Tibial nerve (tissue), 4 donors: ENCODE measurements at regions not wholly inside any gene's neighbourhood (a gene's known extent, or its start where the extent isn't known, plus 50 kb on each side); places are given as distances from the start of the nearest gene placed in this dataset.

Experiments
- DNase-seq, 2 donors: peaks; one replicate each; pipeline ENCODE4 v3.0.0-alpha.2; 2019; ENCODE audit warnings: low spot score in 2 of 2
- H3K27ac ChIP-seq, 4 donors: fragments of 200-600 bp; sonication (generic) in 3 of 4; one replicate each; pipeline ENCODE4 v1.5.1; 2017 to 2019; ENCODE audit warnings: mild to moderate bottlenecking in 1 of 4
- H3K27me3 ChIP-seq, 2 donors: fragments of 200-600 bp; sonication (generic) in 1 of 2; one replicate each; pipeline versions ENCODE4 v1.5.1 to v1.6.0; 2017 to 2019
- H3K36me3 ChIP-seq, 3 donors: fragments of 200-600 bp; sonication (generic); one replicate each; pipeline ENCODE4 v1.5.1; 2018 to 2019
- H3K4me1 ChIP-seq, 4 donors: fragments of 200-600 bp; sonication (generic) in 3 of 4; one replicate each; pipeline ENCODE4 v1.5.1; 2017 to 2019
- H3K4me3 ChIP-seq, 4 donors: fragments of 200-600 bp; sonication (generic) in 3 of 4; one replicate each; pipeline ENCODE4 v1.5.1; 2017 to 2019; ENCODE audit warnings: mild to moderate bottlenecking in 1 of 4, moderate library complexity in 1 of 4
- H3K9me3 ChIP-seq, 4 donors: fragments of 200-600 bp; sonication (generic) in 3 of 4; one replicate each; pipeline ENCODE4 v1.5.1; 2017 to 2019
- EP300 ChIP-seq, 2 donors: sonication (generic); formaldehyde crosslinking; IDR thresholded peaks; one replicate each; pipeline ENCODE4 v1.6.1; 2017; ENCODE audit warnings: antibody characterized with exemption in 2 of 2, mild to moderate bottlenecking in 1 of 2
- POLR2A ChIP-seq, 2 donors: fragments of 450-650 bp; IDR thresholded peaks; one replicate each; pipeline ENCODE4 v1.6.1; 2017; ENCODE audit warnings: antibody characterized with exemption in 2 of 2, mild to moderate bottlenecking in 2 of 2, moderate library complexity in 2 of 2
- WGBS, 2 donors: methylation state at CpG; one replicate each; pipeline ENCODE4 v1.1.5; 2018; 5-methylcytosine and 5-hydroxymethylcytosine counted together
- TF ChIP-seq, protein P1 (sequence below), 5 experiments: fragments of 200-600 bp in 3 of 5; fragments of 450-650 bp in 2 of 5; sonication (generic) in 3 of 5; IDR thresholded peaks; one replicate each; pipeline ENCODE4 v1.5.1; 2016 to 2019; ENCODE audit warnings: antibody characterized with exemption in 5 of 5, mild to moderate bottlenecking in 3 of 5, moderate library complexity in 2 of 5

DNA sequence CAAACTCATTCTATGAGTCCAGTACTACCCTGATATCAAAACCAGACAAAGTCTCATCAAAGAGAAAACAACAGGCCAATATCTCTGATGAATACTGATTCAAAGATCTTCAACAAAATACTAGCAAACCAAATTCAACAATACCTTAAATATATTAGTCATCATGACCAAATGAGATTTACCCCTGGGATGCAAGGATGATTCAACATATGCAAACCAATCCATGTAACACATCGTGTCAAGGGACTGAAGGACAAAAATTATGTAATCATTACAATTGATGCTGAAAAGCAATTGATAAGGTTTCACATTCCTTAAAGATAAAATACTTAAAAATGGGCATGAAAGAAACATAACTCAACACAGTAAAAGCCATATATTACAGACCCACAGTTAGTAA, 1476.9 kb downstream of the SI start:
- no peak for DNase-seq
- WGBS, 2 donors: 82 to 88% methylated on average over 1 of the region's 1 CpG

DNA sequence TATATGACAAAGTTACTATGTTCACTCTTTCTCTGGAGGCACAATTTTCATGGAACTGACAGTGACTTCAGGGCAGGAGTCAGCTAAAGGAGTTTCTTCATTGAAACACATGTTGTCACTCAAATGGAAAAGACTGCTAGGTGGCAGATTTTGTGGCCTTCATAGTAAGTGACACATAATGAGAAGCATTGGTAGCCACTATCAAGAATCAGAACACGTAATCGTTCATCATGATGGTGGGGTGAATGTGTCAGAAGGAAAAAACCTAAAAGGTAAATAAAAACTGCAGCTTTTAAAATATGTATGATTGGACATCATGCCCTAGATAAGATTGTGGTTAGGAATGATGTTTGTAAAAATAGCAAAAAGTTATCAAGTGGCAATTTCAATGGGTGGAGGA, 1491.0 kb downstream of the SI start:
- H3K27me3 ChIP-seq: no peaks in the 10 kb centered on the region
- TF ChIP-seq EP300 (IDR thresholded peaks at IDR 0.05): no peak
- no peak for TF ChIP-seq POLR2A (IDR thresholded peaks at IDR 0.05)
- TF ChIP-seq, protein P1, sequence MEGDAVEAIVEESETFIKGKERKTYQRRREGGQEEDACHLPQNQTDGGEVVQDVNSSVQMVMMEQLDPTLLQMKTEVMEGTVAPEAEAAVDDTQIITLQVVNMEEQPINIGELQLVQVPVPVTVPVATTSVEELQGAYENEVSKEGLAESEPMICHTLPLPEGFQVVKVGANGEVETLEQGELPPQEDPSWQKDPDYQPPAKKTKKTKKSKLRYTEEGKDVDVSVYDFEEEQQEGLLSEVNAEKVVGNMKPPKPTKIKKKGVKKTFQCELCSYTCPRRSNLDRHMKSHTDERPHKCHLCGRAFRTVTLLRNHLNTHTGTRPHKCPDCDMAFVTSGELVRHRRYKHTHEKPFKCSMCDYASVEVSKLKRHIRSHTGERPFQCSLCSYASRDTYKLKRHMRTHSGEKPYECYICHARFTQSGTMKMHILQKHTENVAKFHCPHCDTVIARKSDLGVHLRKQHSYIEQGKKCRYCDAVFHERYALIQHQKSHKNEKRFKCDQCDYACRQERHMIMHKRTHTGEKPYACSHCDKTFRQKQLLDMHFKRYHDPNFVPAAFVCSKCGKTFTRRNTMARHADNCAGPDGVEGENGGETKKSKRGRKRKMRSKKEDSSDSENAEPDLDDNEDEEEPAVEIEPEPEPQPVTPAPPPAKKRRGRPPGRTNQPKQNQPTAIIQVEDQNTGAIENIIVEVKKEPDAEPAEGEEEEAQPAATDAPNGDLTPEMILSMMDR (IDR thresholded peaks at IDR 0.05): no peak
- no peaks in the 10 kb centered on the region for H3K4me1 ChIP-seq
- H3K36me3 ChIP-seq: no peaks in the 10 kb centered on the region
- H3K27ac ChIP-seq: no peak overlapping the region
- WGBS, 2 donors: 92 to 94% methylated on average over 2 of the region's 2 CpGs
- no peak for DNase-seq
- H3K9me3 ChIP-seq: peaks cover 0 to 7% (median 2%) of the 10 kb centered on the region in 4 donors
- H3K4me3 ChIP-seq: no peak overlapping the region

More for the DNA sequence above, 1476.9 kb downstream of the SI start:
- TF ChIP-seq, protein P1 (IDR thresholded peaks at IDR 0.05): no peak
- Histone ChIP-seq H3K4me1 (no peaks in the 10 kb centered on the region), H3K4me3 (no peak overlapping the region), H3K27ac (no peak overlapping the region), H3K36me3 (no peaks in the 10 kb centered on the region), H3K27me3 (no peaks in the 10 kb centered on the region), H3K9me3 (no peaks in the 10 kb centered on the region)

DNA sequence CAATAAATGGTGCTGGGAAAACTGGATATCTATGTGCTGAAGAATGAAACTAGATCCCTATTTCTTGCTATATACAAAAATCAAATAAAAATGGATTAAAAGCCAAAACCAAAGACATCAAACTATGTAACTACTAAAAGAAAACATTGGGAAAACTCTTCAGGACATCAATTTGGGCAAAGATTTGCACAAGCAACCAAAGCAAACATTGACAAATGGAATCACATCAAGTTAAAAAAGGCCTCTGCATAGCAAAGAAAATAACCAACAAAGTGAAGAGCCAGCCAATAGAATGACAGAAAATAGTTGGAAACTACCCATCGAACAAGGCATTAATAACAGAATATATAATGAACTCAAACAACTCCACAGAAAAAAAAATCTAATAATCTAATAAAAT, 1495.3 kb downstream of the SI start:
- Histone ChIP-seq H3K4me3 (no peak overlapping the region), H3K27me3 (no peaks in the 10 kb centered on the region), H3K27ac (no peak overlapping the region), H3K4me1 (no peaks in the 10 kb centered on the region), H3K9me3 (peaks cover 0 to 7% (median 2%) of the 10 kb centered on the region in 4 donors), H3K36me3 (no peaks in the 10 kb centered on the region)
- 83 to 97% methylated on average over 1 of the region's 1 CpG for WGBS, 2 donors
- no peak for DNase-seq
- no peak for TF ChIP-seq POLR2A (IDR thresholded peaks at IDR 0.05)

DNA sequence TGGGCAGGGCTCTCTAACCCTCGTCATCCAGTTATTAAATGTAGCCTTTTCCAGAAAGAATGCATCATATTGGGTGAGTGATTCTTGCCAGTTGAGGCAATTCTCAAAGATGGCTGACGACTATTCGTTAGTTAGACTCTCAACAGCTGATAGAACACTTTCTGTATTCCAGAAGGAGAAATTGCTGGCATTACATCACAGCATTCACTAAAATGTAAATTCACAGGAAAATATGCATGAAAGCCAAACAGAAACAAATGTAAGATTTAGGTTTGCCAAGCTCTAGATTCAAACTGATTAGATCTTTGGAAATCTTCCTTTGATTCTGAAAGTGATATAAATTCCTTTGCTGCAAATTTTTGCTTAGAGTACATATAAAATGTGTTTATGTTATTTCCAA, 1501.0 kb downstream of the SI start:
- Histone ChIP-seq H3K27me3 (no peaks in the 10 kb centered on the region), H3K36me3 (no peaks in the 10 kb centered on the region), H3K9me3 (peaks cover 0 to 2% (median 0%) of the 10 kb centered on the region in 4 donors), H3K27ac (no peak overlapping the region), H3K4me3 (no peak overlapping the region), H3K4me1 (no peaks in the 10 kb centered on the region)
- no peak for TF ChIP-seq POLR2A (IDR thresholded peaks at IDR 0.05)
- TF ChIP-seq, protein P1 (IDR thresholded peaks at IDR 0.05): no peak
- TF ChIP-seq EP300 (IDR thresholded peaks at IDR 0.05): no peak
- no peak for DNase-seq
- 53 to 62% methylated on average over 3 of the region's 3 CpGs for WGBS, 2 donors

DNA sequence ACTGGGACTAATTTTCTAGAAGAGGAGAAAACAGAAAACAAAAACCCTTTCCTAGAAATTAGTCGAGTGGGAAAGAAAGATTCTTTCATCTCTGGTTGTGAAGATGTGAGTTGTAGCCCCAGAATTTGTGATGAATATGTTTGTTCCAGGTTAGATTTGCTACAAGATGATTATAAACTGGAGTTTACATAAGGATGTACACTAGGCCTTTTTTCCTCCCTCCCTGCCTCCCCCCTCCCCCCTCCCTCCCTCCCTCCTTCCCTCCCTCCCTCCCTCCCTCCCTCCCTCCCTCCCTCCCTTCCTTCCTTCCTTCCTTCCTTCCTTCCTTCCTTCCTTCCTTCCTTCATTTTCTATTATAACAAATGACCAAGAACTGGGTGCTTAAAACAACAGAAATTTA, 1502.0 kb downstream of the SI start:
- Histone ChIP-seq H3K4me3 (no peak overlapping the region), H3K4me1 (no peaks in the 10 kb centered on the region), H3K27ac (no peak overlapping the region), H3K27me3 (no peaks in the 10 kb centered on the region), H3K9me3 (peaks cover 0 to 5% (median 0%) of the 10 kb centered on the region in 4 donors), H3K36me3 (no peaks in the 10 kb centered on the region)
- WGBS, 2 donors: 70% methylated on average over 1 of the region's 1 CpG
- TF ChIP-seq, protein P1 (IDR thresholded peaks at IDR 0.05): no peak
- TF ChIP-seq EP300 (IDR thresholded peaks at IDR 0.05) (no peak), POLR2A (IDR thresholded peaks at IDR 0.05) (no peak)
- no peak for DNase-seq

DNA sequence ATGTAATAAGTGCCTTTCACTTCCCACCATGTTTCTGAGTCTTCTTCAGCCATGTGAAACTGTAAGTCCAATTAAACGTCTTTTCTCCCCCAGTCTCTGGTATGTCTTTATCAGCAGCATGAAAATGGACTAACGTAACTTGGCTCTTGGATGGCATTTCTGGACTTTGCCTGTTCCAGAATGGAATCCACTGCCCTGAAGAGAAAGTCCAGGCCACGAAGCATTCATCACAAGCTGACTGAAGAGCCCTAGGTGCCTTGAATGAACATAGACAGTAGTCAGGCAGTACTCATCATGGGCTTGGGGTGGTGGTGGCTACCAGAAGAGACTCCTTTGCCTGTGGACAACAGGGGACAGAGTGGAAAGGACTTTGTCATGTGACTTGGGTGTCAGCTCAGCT, 1505.0 kb downstream of the SI start:
- WGBS, 2 donors: 80 to 89% methylated on average over 3 of the region's 3 CpGs
- H3K36me3 ChIP-seq: no peaks in the 10 kb centered on the region
- no peak for DNase-seq
- no peaks in the 10 kb centered on the region for H3K4me1 ChIP-seq
- TF ChIP-seq, protein P1 (IDR thresholded peaks at IDR 0.05): no peak
- no peak for TF ChIP-seq EP300 (IDR thresholded peaks at IDR 0.05)
- TF ChIP-seq POLR2A (IDR thresholded peaks at IDR 0.05): no peak
- no peak overlapping the region for H3K27ac ChIP-seq
- peaks cover 0 to 5% (median 0%) of the 10 kb centered on the region in 4 donors for H3K9me3 ChIP-seq
- H3K4me3 ChIP-seq: no peak overlapping the region
- H3K27me3 ChIP-seq: no peaks in the 10 kb centered on the region
